MM.1S (cell line): ENCODE measurements at regions not wholly inside any gene's neighbourhood (a gene's known extent, or its start where the extent isn't known, plus 50 kb on each side); places are given as distances from the start of the nearest gene placed in this dataset.

Experiments used
- DNase-seq: peaks from one replicate; pipeline ENCODE4 v3.0.0-alpha.2; 2015
- H2AFZ ChIP-seq: fragments of 300-600 bp; sonication (generic); 2 replicates; pipeline ENCODE4 v1.6.0; 2016; ENCODE audit warnings: antibody characterized with exemption, low read length
- H3F3A ChIP-seq: fragments of 300-600 bp; sonication (generic); 2 replicates; pipeline ENCODE4 v1.6.1; 2016; ENCODE audit warnings: mild to moderate bottlenecking, antibody characterized with exemption, low read length, moderate library complexity, mixed read lengths; ENCODE audit not compliant: insufficient read depth
- H3K27ac ChIP-seq: fragments of 300-600 bp; sonication (generic); 2 replicates; pipeline ENCODE4 v1.5.1; 2016; ENCODE audit warnings: mild to moderate bottlenecking, low read length
- H3K27me3 ChIP-seq: fragments of 300-600 bp; sonication (generic); replicated peaks from 2 replicates; pipeline ENCODE4 v1.6.0; 2016; ENCODE audit warnings: low read length; ENCODE audit not compliant: insufficient read depth
- H3K36me3 ChIP-seq: fragments of 300-600 bp; sonication (generic); replicated peaks from 2 replicates; pipeline ENCODE4 v1.6.1; 2016; ENCODE audit warnings: mild to moderate bottlenecking, low read length, mixed read lengths; ENCODE audit not compliant: insufficient read depth
- H3K4me1 ChIP-seq: fragments of 300-600 bp; sonication (generic); 2 replicates; pipeline ENCODE4 v1.6.1; 2016; ENCODE audit warnings: low read length, mixed read lengths
- H3K4me2 ChIP-seq: fragments of 300-600 bp; sonication (generic); 2 replicates; pipeline ENCODE4 v1.6.0; 2016; ENCODE audit warnings: low read depth, low read length
- H3K4me3 ChIP-seq: fragments of 300-600 bp; sonication (generic); 2 replicates; pipeline ENCODE4 v1.5.1; 2016; ENCODE audit warnings: low read length, mixed read lengths
- H3K79me2 ChIP-seq: fragments of 300-600 bp; sonication (generic); 2 replicates; pipeline ENCODE4 v1.6.1; 2016; ENCODE audit warnings: mixed run types, low read length, mixed read lengths
- H3K9ac ChIP-seq: fragments of 300-600 bp; sonication (generic); 2 replicates; pipeline ENCODE4 v1.6.1; 2016; ENCODE audit warnings: low read length, mixed read lengths
- H3K9me2 ChIP-seq: fragments of 300-600 bp; sonication (generic); replicated peaks from 2 replicates; pipeline ENCODE4 v1.6.1; 2016; ENCODE audit warnings: mild to moderate bottlenecking, low read length, mixed read lengths; ENCODE audit not compliant: insufficient read depth
- H3K9me3 ChIP-seq: fragments of 300-600 bp; sonication (generic); replicated peaks from 2 replicates; pipeline ENCODE4 v1.6.1; 2016; ENCODE audit warnings: mild to moderate bottlenecking, low read length, mixed read lengths; ENCODE audit not compliant: insufficient read depth
- H4K20me1 ChIP-seq: fragments of 300-600 bp; sonication (generic); 2 replicates; pipeline ENCODE4 v1.6.1; 2016; ENCODE audit warnings: mild to moderate bottlenecking, low read length, moderate library complexity, mixed read lengths; ENCODE audit not compliant: insufficient read depth
- CTCF ChIP-seq: fragments of 300-600 bp; sonication (generic); IDR thresholded peaks from 2 replicates; pipeline ENCODE4 v1.5.1; 2016; ENCODE audit warnings: antibody characterized with exemption, low read length, mixed read lengths
- EZH2 ChIP-seq: fragments of 300-600 bp; sonication (generic); optimal IDR thresholded peaks from 2 replicates; pipeline ENCODE3; 2017; ENCODE audit warnings: low read depth, mild to moderate bottlenecking, antibody characterized with exemption, low read length, mixed read lengths
- EZH2phosphoT487 ChIP-seq: fragments of 300-600 bp; sonication (generic); IDR thresholded peaks from 2 replicates; pipeline ENCODE4 v1.6.1; 2018; ENCODE audit warnings: antibody characterized with exemption, low read length

GRCh38 chr2:146193619-146194018, 1651.2 kb upstream of the ACVR2A start:
- 0 out of 2 replicates have a peak, but pooled peaks cover 2% of the 10 kb centered on the region for H3K9me3 ChIP-seq
- H3K9me2 ChIP-seq = no peaks in the 10 kb centered on the region
- no peak overlapping the region for H3K9ac ChIP-seq
- H4K20me1 ChIP-seq = no peaks in the 10 kb centered on the region
- no peaks in the 10 kb centered on the region for H3K79me2 ChIP-seq
- H2AFZ ChIP-seq = no peak overlapping the region
- TF ChIP-seq EZH2 = no peak
- TF ChIP-seq EZH2phosphoT487 = no peak
- no peak for TF ChIP-seq CTCF
- H3K27ac ChIP-seq = no peak overlapping the region
- H3K4me2 ChIP-seq = no peak overlapping the region
- no peak overlapping the region for H3K4me3 ChIP-seq
- no peaks in the 10 kb centered on the region for H3K27me3 ChIP-seq
- no peak for DNase-seq
- no peaks in the 10 kb centered on the region for H3F3A ChIP-seq
- H3K36me3 ChIP-seq = no peaks in the 10 kb centered on the region
- H3K4me1 ChIP-seq = no peaks in the 10 kb centered on the region

DNA sequence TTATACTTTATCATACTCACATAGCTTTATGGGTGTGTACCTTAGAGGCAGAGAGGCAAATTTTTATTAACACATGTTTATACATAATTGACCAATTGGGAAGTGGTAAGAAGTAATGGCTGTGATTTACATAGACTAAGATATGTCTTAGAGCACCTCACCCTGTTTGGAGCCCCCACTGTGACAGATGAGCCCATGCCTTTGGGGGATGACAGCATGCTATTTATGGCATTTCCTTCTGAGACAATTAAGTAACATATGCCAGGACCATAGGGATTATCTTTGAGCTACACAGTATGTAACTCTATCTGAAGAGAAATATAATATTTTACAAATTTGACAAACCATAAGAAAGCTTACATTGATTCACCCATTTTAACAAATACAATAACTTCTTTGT, 1655.3 kb upstream of the ACVR2A start:
- Histone ChIP-seq H3K9me3 (0 out of 2 replicates have a peak, but pooled peaks cover 2% of the 10 kb centered on the region), H3F3A (no peaks in the 10 kb centered on the region), H3K27me3 (no peaks in the 10 kb centered on the region), H3K4me1 (no peaks in the 10 kb centered on the region), H3K79me2 (no peaks in the 10 kb centered on the region), H3K4me2 (no peak overlapping the region), H3K9me2 (no peaks in the 10 kb centered on the region), H3K4me3 (no peak overlapping the region), H3K9ac (no peak overlapping the region), H3K27ac (no peak overlapping the region), H4K20me1 (no peaks in the 10 kb centered on the region), H3K36me3 (no peaks in the 10 kb centered on the region), H2AFZ (no peak overlapping the region)
- TF ChIP-seq CTCF = no peak
- no peak for TF ChIP-seq EZH2phosphoT487
- no peak for TF ChIP-seq EZH2
- no peak for DNase-seq

- Histone ChIP-seq H3K9me2 (no peaks in the 10 kb centered on the region), H3F3A (no peaks in the 10 kb centered on the region), H3K4me1 (no peaks in the 10 kb centered on the region), H3K4me2 (no peak overlapping the region), H4K20me1 (no peaks in the 10 kb centered on the region), H3K27me3 (no peaks in the 10 kb centered on the region), H3K27ac (no peak overlapping the region), H3K4me3 (no peak overlapping the region), H3K79me2 (no peaks in the 10 kb centered on the region), H3K9ac (no peak overlapping the region), H3K9me3 (no peaks in the 10 kb centered on the region), H3K36me3 (no peaks in the 10 kb centered on the region), H2AFZ (no peak overlapping the region)
- DNase-seq = no peak
- TF ChIP-seq EZH2phosphoT487 = no peak
- no peak for TF ChIP-seq EZH2
- no peak for TF ChIP-seq CTCF
These were observed 1654.0 kb upstream of the ZEB2 start for GRCh38 chr2:146173934-146174333.
